ENCODE measurements at regions not wholly inside any gene's neighbourhood (a gene's known extent, or its start where the extent isn't known, plus 50 kb on each side); places are given as distances from the start of the nearest gene placed in this dataset.
"Not testable (repeated sequence)": the region's sequence is repeated elsewhere in the genome, so short reads cannot be mapped to it uniquely, and the experiment has no call there.

DNA sequence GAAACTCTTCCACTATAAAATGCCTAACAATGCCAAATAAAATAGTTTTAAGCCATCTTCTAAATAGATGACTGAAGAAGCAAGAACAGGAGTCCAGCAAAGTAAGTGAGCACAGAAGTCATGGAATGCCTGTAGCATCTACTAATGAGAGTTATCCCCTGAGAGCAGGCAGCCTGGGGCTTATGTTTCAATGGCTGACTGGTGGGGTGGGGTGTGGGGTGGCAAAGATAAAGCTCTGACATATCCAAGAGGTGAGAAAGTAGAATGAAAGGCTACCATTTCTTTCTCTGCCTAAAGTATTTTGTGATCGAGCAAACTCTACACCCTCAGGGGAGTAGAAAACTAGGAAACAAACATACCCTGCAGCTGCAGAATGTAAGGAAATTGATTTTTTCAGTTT is 348.8 kb downstream of the TFAP2B start (continued):
- TF ChIP-seq, protein P1, sequence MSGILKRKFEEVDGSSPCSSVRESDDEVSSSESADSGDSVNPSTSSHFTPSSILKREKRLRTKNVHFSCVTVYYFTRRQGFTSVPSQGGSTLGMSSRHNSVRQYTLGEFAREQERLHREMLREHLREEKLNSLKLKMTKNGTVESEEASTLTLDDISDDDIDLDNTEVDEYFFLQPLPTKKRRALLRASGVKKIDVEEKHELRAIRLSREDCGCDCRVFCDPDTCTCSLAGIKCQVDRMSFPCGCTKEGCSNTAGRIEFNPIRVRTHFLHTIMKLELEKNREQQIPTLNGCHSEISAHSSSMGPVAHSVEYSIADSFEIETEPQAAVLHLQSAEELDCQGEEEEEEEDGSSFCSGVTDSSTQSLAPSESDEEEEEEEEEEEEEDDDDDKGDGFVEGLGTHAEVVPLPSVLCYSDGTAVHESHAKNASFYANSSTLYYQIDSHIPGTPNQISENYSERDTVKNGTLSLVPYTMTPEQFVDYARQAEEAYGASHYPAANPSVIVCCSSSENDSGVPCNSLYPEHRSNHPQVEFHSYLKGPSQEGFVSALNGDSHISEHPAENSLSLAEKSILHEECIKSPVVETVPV (CRISPR knock-in tag; IDR thresholded peaks at IDR 0.05): no peak
- TF ChIP-seq ZNF565 (CRISPR knock-in tag; conservative IDR thresholded peaks at IDR 0.05; ENCODE audit: low read depth) (no peak), PPARA (CRISPR knock-in tag; IDR thresholded peaks at IDR 0.05; ENCODE audit: borderline replicate concordance) (no peak), ZNF8 (CRISPR knock-in tag; IDR thresholded peaks at IDR 0.05) (no peak), ARNTL (CRISPR knock-in tag; IDR thresholded peaks at IDR 0.05; ENCODE audit: borderline replicate concordance, low read depth) (no peak), SNAI2 (CRISPR knock-in tag; IDR thresholded peaks at IDR 0.05) (no peak), ZFP3 (CRISPR knock-in tag; IDR thresholded peaks at IDR 0.05) (no peak)

DNA sequence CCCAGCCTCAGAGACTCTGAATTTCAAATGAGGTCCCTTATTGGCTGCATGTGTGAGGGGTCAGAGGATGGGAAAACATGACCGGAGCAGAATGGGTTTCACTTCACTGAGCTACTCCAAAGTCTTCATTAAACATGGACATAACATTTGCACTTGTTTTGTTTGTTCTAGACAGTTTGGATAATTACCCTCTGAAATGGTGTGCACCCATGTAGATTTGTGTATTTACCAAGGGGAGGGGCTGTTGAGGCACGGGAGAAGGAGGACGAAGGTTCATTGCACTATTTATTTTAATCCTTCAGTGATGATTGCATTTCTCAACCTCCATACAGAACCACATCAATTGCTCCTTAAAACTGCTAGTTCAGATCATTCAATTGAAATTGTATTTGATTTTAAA is 364.2 kb downstream of the TFAP2B start:
- TF ChIP-seq ZC3H10 (CRISPR knock-in tag; IDR thresholded peaks at IDR 0.05) (no peak), ZNF8 (CRISPR knock-in tag; IDR thresholded peaks at IDR 0.05) (no peak), ZFP30 (CRISPR knock-in tag; IDR thresholded peaks at IDR 0.05) (no peak), PPARA (CRISPR knock-in tag; IDR thresholded peaks at IDR 0.05; ENCODE audit: borderline replicate concordance) (no peak)
- ATAC-seq: no peak

DNA sequence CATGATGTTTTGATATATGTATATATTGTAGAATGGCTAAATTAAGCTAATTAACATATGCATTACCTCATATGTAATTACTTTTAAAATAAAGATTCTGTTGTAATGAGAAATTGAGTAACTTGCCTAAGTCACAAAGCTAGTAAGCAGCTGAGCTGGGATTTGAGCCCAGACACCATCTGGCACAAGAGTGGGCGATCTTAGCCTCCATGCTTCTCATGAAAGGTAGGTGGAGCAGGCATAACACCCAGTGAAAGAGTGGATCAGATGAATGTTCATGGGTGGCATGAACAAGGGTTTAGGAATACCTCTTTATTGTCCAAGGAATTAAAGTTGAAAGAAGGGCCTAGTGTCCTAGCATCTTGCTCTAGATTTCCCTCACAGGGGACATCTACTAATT is 365.4 kb downstream of the TFAP2B start:
- ATAC-seq: no peak
- TF ChIP-seq CSDC2 (CRISPR knock-in tag; IDR thresholded peaks at IDR 0.05) (no peak), ZNF8 (CRISPR knock-in tag; IDR thresholded peaks at IDR 0.05) (no peak), SNAI2 (CRISPR knock-in tag; IDR thresholded peaks at IDR 0.05) (no peak), ZNF565 (CRISPR knock-in tag; conservative IDR thresholded peaks at IDR 0.05; ENCODE audit: low read depth) (no peak), ARNTL (CRISPR knock-in tag; IDR thresholded peaks at IDR 0.05; ENCODE audit: borderline replicate concordance, low read depth) (no peak), ZFP30 (CRISPR knock-in tag; IDR thresholded peaks at IDR 0.05) (no peak)

DNA sequence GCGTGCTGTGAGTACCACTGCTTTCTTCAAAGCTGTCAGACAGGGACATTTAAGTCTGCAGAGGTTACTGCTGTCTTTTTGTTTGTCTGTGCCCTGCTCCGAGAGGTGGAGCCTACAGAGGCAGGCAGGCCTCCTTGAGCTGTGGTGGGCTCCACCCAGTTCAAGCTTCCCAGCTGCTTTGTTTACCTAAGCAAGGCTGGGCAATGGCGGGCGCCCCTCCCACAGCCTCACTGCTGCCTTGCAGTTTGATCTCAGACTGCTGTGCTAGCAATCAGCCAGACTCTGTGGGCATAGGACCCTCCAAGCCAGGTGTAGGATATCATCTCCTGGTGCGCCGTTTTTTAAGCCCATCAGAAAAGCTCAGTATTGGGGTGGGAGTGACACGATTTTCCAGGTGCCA is 374.5 kb downstream of the TFAP2B start:
- ATAC-seq: not testable (repeated sequence)

DNA sequence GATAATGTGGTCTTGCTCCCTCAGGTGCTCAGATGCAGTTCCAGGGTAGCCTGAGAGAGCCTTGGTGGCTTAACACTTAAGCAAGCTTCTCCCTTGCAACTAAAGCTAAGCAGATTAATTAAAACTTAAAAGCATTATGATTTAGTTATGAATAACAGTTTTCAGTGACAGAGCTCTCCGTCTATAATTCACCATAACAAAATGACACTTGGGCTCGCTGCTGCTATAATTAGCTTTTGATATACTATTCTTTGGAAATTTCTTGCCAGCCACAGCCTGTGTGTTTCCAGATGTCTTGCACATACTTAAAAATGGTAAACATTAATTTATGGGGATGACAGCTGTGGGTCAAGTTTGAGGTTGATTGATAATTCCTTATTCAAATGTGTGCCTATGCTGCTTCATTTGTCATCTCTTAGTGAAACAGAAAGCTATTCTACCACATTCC is 380.5 kb downstream of the TFAP2B start:
- no peak for TF ChIP-seq ZFP30 (CRISPR knock-in tag; IDR thresholded peaks at IDR 0.05)
- TF ChIP-seq, protein P2, sequence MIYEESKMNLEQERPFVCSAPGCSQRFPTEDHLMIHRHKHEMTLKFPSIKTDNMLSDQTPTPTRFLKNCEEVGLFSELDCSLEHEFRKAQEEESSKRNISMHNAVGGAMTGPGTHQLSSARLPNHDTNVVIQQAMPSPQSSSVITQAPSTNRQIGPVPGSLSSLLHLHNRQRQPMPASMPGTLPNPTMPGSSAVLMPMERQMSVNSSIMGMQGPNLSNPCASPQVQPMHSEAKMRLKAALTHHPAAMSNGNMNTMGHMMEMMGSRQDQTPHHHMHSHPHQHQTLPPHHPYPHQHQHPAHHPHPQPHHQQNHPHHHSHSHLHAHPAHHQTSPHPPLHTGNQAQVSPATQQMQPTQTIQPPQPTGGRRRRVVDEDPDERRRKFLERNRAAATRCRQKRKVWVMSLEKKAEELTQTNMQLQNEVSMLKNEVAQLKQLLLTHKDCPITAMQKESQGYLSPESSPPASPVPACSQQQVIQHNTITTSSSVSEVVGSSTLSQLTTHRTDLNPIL (CRISPR knock-in tag; IDR thresholded peaks at IDR 0.05; ENCODE audit: low read depth): no peak
- TF ChIP-seq ZC3H10 (CRISPR knock-in tag; IDR thresholded peaks at IDR 0.05): no peak
- no peak for TF ChIP-seq ZNF565 (CRISPR knock-in tag; conservative IDR thresholded peaks at IDR 0.05; ENCODE audit: low read depth)
- no peak for TF ChIP-seq BACH2 (CRISPR knock-in tag; IDR thresholded peaks at IDR 0.05; ENCODE audit: borderline replicate concordance)
- TF ChIP-seq ZNF70 (CRISPR knock-in tag; IDR thresholded peaks at IDR 0.05): no peak
- no peak for TF ChIP-seq OSR1 (CRISPR knock-in tag; IDR thresholded peaks at IDR 0.05)
- TF ChIP-seq, protein P3, sequence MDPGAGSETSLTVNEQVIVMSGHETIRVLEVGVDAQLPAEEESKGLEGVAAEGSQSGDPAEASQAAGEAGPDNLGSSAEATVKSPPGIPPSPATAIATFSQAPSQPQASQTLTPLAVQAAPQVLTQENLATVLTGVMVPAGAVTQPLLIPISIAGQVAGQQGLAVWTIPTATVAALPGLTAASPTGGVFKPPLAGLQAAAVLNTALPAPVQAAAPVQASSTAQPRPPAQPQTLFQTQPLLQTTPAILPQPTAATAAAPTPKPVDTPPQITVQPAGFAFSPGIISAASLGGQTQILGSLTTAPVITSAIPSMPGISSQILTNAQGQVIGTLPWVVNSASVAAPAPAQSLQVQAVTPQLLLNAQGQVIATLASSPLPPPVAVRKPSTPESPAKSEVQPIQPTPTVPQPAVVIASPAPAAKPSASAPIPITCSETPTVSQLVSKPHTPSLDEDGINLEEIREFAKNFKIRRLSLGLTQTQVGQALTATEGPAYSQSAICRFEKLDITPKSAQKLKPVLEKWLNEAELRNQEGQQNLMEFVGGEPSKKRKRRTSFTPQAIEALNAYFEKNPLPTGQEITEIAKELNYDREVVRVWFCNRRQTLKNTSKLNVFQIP (CRISPR knock-in tag; IDR thresholded peaks at IDR 0.05; ENCODE audit: borderline replicate concordance, low read depth): no peak
- TF ChIP-seq TOX (CRISPR knock-in tag; IDR thresholded peaks at IDR 0.05; ENCODE audit: borderline replicate concordance): no peak
- no peak for TF ChIP-seq TCF4 (CRISPR knock-in tag; IDR thresholded peaks at IDR 0.05; ENCODE audit: borderline replicate concordance)
- TF ChIP-seq, protein P1 (CRISPR knock-in tag; IDR thresholded peaks at IDR 0.05): no peak
- TF ChIP-seq PPARA (CRISPR knock-in tag; IDR thresholded peaks at IDR 0.05; ENCODE audit: borderline replicate concordance): no peak
- no peak for TF ChIP-seq ESRRG (CRISPR knock-in tag; IDR thresholded peaks at IDR 0.05)
- no peak for TF ChIP-seq GLIS3 (CRISPR knock-in tag; IDR thresholded peaks at IDR 0.05)
- TF ChIP-seq, protein P4, sequence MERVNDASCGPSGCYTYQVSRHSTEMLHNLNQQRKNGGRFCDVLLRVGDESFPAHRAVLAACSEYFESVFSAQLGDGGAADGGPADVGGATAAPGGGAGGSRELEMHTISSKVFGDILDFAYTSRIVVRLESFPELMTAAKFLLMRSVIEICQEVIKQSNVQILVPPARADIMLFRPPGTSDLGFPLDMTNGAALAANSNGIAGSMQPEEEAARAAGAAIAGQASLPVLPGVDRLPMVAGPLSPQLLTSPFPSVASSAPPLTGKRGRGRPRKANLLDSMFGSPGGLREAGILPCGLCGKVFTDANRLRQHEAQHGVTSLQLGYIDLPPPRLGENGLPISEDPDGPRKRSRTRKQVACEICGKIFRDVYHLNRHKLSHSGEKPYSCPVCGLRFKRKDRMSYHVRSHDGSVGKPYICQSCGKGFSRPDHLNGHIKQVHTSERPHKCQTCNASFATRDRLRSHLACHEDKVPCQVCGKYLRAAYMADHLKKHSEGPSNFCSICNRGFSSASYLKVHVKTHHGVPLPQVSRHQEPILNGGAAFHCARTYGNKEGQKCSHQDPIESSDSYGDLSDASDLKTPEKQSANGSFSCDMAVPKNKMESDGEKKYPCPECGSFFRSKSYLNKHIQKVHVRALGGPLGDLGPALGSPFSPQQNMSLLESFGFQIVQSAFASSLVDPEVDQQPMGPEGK (CRISPR knock-in tag; IDR thresholded peaks at IDR 0.05; ENCODE audit: borderline replicate concordance): no peak
- ATAC-seq: no peak

All from SK-N-SH treated with all-trans-retinoic acid at 6 μM for 48 hours (cell line).